Activated naive CD8-positive, alpha-beta T cell treated with anti-CD3 and anti-CD28 coated beads, Interleukin-2, amount 10 ng/mL, durations not matched to agents 7 days and 5 days (primary cell): ENCODE measurements at regions not wholly inside any gene's neighbourhood (a gene's known extent, or its start where the extent isn't known, plus 50 kb on each side); places are given as distances from the start of the nearest gene placed in this dataset.

Experiments
- ATAC-seq: fragments of 150-1000 bp; cut with Tn5 transposase; one replicate; pipeline ENCODE4 v1.10.0; 2021; ENCODE audit warnings: low read depth, moderate library complexity
- POLR2A ChIA-PET: fragments of 350-600 bp; sonication (Branson Sonifier 250); formaldehyde crosslinking; loops from one replicate; lab custom pipeline; 2021; ENCODE audit warnings: antibody characterized with exemption; lab: Charles Lee
- DNase-seq: peaks from one replicate; pipeline ENCODE4 v3.0.0; 2021
- H3K27ac Mint-ChIP-seq: one replicate; pipeline ENCODE4 v1.8.0; 2022; ENCODE audit warnings: mild to moderate bottlenecking, mixed read lengths
- H3K27me3 Mint-ChIP-seq: one replicate; pipeline ENCODE4 v1.8.0; 2022; ENCODE audit warnings: mild to moderate bottlenecking, moderate library complexity, mixed read lengths
- H3K36me3 Mint-ChIP-seq: one replicate; pipeline ENCODE4 v1.8.0; 2021; ENCODE audit warnings: mild to moderate bottlenecking, mixed read lengths
- H3K4me1 Mint-ChIP-seq: one replicate; pipeline ENCODE4 v1.8.0; 2021; ENCODE audit warnings: mixed read lengths
- H3K4me3 Mint-ChIP-seq: one replicate; pipeline ENCODE4 v1.8.0; 2022; ENCODE audit warnings: mild to moderate bottlenecking, moderate library complexity, mixed read lengths
- H3K9me3 Mint-ChIP-seq: one replicate; pipeline ENCODE4 v1.8.0; 2021; ENCODE audit warnings: mixed read lengths

- H3K9me3 Mint-ChIP-seq, result peaks cover 2% of the 10 kb centered on the region
- POLR2A ChIA-PET, result no interaction called here
- no peak overlapping the region for H3K4me3 Mint-ChIP-seq
- DNase-seq (no peak), ATAC-seq (no peak)
- no peaks in the 10 kb centered on the region for H3K4me1 Mint-ChIP-seq
- H3K27ac Mint-ChIP-seq, result no peak overlapping the region
- no peaks in the 10 kb centered on the region for H3K27me3 Mint-ChIP-seq
- no peaks in the 10 kb centered on the region for H3K36me3 Mint-ChIP-seq
Measured at GRCh38 chr13:107361666-107362065, 793.7 kb upstream of the ARGLU1 start.

DNA sequence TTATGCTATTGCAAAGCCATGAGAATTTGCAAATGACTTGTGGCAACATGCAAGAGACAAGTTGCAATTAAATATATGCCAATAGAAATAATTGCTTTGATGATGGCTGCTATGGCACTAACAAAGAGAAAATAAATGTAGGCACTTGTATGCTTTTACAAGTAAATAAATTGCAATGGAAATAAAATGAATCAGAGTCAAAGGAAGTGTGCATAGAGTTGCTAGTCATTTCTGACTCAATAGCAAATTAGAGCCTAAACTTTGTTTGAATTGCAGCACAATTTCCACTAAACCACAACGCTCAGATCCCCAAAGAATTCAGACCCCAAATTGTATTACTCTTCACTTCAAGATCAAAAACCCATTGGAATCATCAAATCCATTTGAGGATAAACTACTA lies 792.1 kb upstream of the ARGLU1 start:
- H3K27ac Mint-ChIP-seq, result no peak overlapping the region
- no peak for DNase-seq
- no peaks in the 10 kb centered on the region for H3K36me3 Mint-ChIP-seq
- no peak for ATAC-seq
- H3K9me3 Mint-ChIP-seq, result peaks cover 2% of the 10 kb centered on the region
- H3K4me3 Mint-ChIP-seq, result no peak overlapping the region
- POLR2A ChIA-PET, result no interaction called here
- H3K27me3 Mint-ChIP-seq, result no peaks in the 10 kb centered on the region
- no peaks in the 10 kb centered on the region for H3K4me1 Mint-ChIP-seq

- no peaks in the 10 kb centered on the region for H3K4me1 Mint-ChIP-seq
- H3K27ac Mint-ChIP-seq, result no peak overlapping the region
- no peak overlapping the region for H3K4me3 Mint-ChIP-seq
- H3K9me3 Mint-ChIP-seq, result peaks cover 4% of the 10 kb centered on the region
- no peaks in the 10 kb centered on the region for H3K27me3 Mint-ChIP-seq
- ATAC-seq (no peak), DNase-seq (no peak)
- POLR2A ChIA-PET, result no interaction called here
- H3K36me3 Mint-ChIP-seq, result no peaks in the 10 kb centered on the region
Measured at GRCh38 chr13:107358866-107359265, 790.9 kb upstream of the ARGLU1 start.

GRCh38 chr13:107351305-107351704 lies 783.4 kb upstream of the ARGLU1 start:
- no peaks in the 10 kb centered on the region for H3K4me1 Mint-ChIP-seq
- POLR2A ChIA-PET, result no interaction called here
- no peak overlapping the region for H3K4me3 Mint-ChIP-seq
- peaks cover 2% of the 10 kb centered on the region for H3K9me3 Mint-ChIP-seq
- no peaks in the 10 kb centered on the region for H3K36me3 Mint-ChIP-seq
- no peak overlapping the region for H3K27ac Mint-ChIP-seq
- ATAC-seq (no peak), DNase-seq (no peak)
- H3K27me3 Mint-ChIP-seq, result no peaks in the 10 kb centered on the region

DNA sequence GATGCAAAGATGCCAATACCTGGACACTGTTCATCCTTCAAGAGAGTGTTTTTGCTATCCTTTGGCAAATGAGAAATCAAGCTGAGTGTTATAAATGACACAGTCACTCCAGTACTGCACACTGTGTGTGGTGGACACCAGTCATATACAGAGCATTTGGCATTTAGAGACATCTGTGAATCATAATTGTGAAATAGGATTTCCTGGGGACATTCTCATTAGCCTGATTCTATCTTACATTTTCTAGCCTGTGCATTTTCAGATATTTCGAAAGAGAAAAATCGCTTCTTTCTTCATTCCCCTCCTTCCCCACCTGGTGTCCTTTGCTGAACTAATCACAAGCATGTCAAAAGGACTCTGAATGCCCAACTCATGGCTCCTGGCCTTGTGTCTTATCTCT lies 781.0 kb upstream of the ARGLU1 start:
- Mint-ChIP-seq H3K27ac (no peak overlapping the region), H3K36me3 (no peaks in the 10 kb centered on the region), H3K4me3 (no peak overlapping the region), H3K27me3 (no peaks in the 10 kb centered on the region), H3K9me3 (peaks cover 4% of the 10 kb centered on the region), H3K4me1 (no peaks in the 10 kb centered on the region)
- POLR2A ChIA-PET, result no interaction called here
- ATAC-seq (no peak), DNase-seq (no peak)

DNA sequence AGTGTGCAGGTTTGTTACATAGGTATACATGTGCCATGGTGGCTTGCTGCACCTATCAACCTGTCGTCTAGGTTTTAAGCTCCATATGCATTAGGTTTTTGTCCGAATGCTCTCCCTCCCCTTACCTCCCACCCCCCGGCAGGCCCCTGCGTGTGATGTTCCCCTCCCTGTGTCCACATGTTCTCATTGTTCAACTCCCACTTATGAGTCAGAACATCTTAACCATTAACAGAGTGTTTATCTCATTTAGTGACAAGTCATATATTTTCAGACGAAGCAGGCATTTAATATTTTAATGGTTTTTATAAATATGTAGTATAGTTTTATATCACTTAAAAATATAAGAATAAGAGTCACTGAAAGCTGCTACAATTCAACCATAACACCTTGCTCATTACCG lies 780.5 kb upstream of the ARGLU1 start:
- Mint-ChIP-seq H3K9me3 (peaks cover 4% of the 10 kb centered on the region), H3K4me3 (no peak overlapping the region), H3K4me1 (no peaks in the 10 kb centered on the region), H3K36me3 (no peaks in the 10 kb centered on the region), H3K27ac (no peak overlapping the region), H3K27me3 (no peaks in the 10 kb centered on the region)
- POLR2A ChIA-PET, result no interaction called here
- ATAC-seq (no peak), DNase-seq (no peak)

GRCh38 chr13:107347641-107348369 lies 779.9 kb upstream of the ARGLU1 start:
- H3K27me3 Mint-ChIP-seq, result no peaks in the 10 kb centered on the region
- H3K9me3 Mint-ChIP-seq, result peaks cover 4% of the 10 kb centered on the region
- DNase-seq, result no peak
- H3K27ac Mint-ChIP-seq, result no peak overlapping the region
- H3K36me3 Mint-ChIP-seq, result no peaks in the 10 kb centered on the region
- POLR2A ChIA-PET, result no interaction called here
- H3K4me3 Mint-ChIP-seq, result no peak overlapping the region
- ATAC-seq, result no peak
- no peaks in the 10 kb centered on the region for H3K4me1 Mint-ChIP-seq

- H3K4me3 Mint-ChIP-seq, result no peak overlapping the region
- DNase-seq, result no peak
- POLR2A ChIA-PET, result no interaction called here
- no peaks in the 10 kb centered on the region for H3K27me3 Mint-ChIP-seq
- no peak overlapping the region for H3K27ac Mint-ChIP-seq
- H3K9me3 Mint-ChIP-seq, result peaks cover 5% of the 10 kb centered on the region
- no peaks in the 10 kb centered on the region for H3K4me1 Mint-ChIP-seq
- ATAC-seq, result no peak
- no peaks in the 10 kb centered on the region for H3K36me3 Mint-ChIP-seq
Measured at GRCh38 chr13:107342747-107343146, 774.8 kb upstream of the ARGLU1 start.

DNA sequence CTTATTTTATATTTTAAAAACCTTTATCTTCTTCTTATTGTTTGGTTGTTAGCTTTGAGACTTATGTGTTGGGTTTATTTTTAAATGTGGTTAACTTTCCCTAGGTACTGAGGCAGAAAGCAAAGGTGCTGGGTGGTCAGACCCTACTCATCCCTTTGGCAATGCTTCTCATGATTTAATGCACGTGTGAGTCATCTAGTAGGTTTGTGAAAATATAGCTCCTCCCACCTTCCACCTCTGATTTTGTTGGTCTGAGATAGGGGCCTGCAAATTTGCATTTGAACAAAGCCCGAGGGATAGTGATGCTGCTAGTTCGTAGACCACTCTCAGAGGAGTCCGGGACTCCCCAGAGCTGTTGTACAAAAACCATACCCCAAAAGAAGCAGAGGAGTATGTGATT lies 771.3 kb upstream of the ARGLU1 start:
- no peak for ATAC-seq
- POLR2A ChIA-PET, result no interaction called here

DNA sequence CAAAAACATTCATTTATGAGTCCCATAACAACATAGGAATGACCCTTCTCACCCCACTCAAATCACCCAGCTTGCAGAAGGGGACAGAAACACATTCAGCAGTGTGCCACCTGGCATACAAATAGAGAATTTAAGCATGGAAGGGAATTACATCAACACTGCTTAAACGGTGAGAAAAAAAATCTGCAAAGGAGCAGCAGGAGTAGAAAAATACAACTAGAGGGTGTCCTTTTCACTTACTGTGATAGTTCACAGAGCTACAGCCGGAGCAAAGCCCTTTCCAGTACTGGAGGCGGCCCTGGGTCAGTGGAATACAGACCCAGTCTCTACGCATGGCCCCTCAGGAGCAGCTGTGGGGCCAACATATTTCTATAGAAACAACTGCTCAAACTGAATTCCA lies 764.3 kb upstream of the ARGLU1 start:
- Mint-ChIP-seq H3K27ac (no peak overlapping the region), H3K4me3 (no peak overlapping the region), H3K4me1 (no peaks in the 10 kb centered on the region), H3K9me3 (peaks cover 2% of the 10 kb centered on the region), H3K36me3 (no peaks in the 10 kb centered on the region), H3K27me3 (no peaks in the 10 kb centered on the region)
- DNase-seq (no peak), ATAC-seq (no peak)
- POLR2A ChIA-PET, result no interaction called here

More for the DNA sequence above, 771.3 kb upstream of the ARGLU1 start:
- Mint-ChIP-seq H3K4me3 (no peak overlapping the region), H3K27ac (no peak overlapping the region), H3K9me3 (peaks cover 1% of the 10 kb centered on the region), H3K36me3 (no peaks in the 10 kb centered on the region), H3K4me1 (no peaks in the 10 kb centered on the region), H3K27me3 (no peaks in the 10 kb centered on the region)
- no peak for DNase-seq

DNA sequence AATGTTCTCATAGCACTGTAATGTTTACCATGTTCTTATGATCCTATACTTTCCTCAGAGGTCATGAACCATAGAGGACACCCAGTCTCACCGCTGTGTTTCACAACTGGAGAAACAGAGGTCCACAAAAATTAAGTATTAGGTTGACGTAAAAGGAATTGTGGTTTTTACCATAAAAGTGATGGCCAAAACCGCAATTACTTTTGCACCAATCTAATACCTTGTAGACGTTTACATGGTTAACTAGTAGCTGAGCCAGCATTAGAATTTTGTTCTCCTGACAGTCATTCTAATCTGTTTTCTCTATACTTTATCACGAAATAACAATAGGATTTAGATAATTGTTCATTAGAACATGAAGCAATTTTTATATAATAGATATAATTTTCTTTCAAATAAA lies 763.4 kb upstream of the ARGLU1 start:
- ATAC-seq, result no peak

DNA sequence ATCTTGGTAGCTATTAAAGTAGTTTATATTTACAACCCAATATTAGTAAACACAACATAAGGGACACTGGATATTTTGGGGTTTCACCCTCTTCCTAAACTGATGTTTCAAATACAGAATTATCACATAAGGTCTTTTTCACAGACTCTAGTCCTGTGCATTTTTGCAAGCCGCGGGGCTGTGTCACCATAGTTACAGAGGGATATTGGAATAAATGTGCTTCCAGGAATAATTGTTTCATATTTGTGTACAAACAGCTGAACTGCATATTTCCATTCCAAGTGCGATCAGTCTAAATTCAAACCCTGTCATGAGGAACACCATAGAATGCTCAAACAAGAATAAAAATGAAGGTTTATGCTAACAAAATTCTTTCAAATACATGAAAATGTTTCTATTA lies 762.5 kb upstream of the ARGLU1 start:
- POLR2A ChIA-PET, result no interaction called here
- DNase-seq (no peak), ATAC-seq (no peak)
- no peak overlapping the region for H3K4me3 Mint-ChIP-seq
- H3K36me3 Mint-ChIP-seq, result no peaks in the 10 kb centered on the region
- no peak overlapping the region for H3K27ac Mint-ChIP-seq
- H3K9me3 Mint-ChIP-seq, result peaks cover 2% of the 10 kb centered on the region
- H3K27me3 Mint-ChIP-seq, result no peaks in the 10 kb centered on the region
- no peaks in the 10 kb centered on the region for H3K4me1 Mint-ChIP-seq

More for the DNA sequence above, 763.4 kb upstream of the ARGLU1 start:
- Mint-ChIP-seq H3K27me3 (no peaks in the 10 kb centered on the region), H3K27ac (no peak overlapping the region), H3K9me3 (peaks cover 2% of the 10 kb centered on the region), H3K4me3 (no peak overlapping the region), H3K4me1 (no peaks in the 10 kb centered on the region), H3K36me3 (no peaks in the 10 kb centered on the region)
- DNase-seq, result no peak
- POLR2A ChIA-PET, result no interaction called here

GRCh38 chr13:107329991-107330390 lies 762.1 kb upstream of the ARGLU1 start:
- Mint-ChIP-seq H3K4me1 (no peaks in the 10 kb centered on the region), H3K4me3 (no peak overlapping the region), H3K27ac (no peak overlapping the region), H3K9me3 (peaks cover 2% of the 10 kb centered on the region), H3K36me3 (no peaks in the 10 kb centered on the region), H3K27me3 (no peaks in the 10 kb centered on the region)
- no peak for ATAC-seq
- POLR2A ChIA-PET, result no interaction called here
- no peak for DNase-seq

DNA sequence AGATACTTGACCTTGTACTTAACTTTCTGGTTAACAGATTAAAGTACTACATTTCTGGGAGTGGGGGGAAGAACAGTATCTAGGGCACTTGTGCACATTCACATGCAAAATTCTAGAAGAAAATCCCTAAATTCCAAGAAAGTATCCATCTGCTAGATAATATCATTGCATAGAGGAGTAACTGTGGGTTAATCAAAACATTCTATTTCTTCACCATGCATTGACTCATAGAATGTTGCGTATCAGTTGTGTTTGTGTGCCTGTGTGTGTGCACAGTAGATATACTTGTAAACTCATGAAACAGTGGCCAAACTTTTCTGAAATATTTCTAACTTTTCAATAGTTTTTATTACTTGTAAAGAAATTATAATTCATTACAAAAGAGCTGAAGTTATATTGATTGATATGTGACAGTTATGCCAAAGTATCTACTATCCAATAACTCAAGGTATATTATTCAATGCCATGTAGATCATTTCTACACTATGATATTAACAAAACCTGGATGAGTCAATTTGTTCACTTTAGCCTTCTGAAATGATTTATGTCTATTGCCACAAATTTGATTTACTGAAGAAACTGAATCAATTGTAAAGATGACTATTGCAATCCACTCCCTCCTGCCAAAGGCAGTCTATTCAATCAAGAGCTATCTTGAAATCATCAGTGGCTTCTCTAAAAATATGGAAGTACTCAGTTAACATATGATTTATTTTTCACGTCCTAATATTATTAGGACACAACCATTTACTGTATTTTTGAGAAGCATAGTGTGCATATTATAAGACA lies 756.7 kb upstream of the ARGLU1 start:
- H3K36me3 Mint-ChIP-seq, result no peaks in the 10 kb centered on the region
- H3K4me3 Mint-ChIP-seq, result no peak overlapping the region
- ATAC-seq (no peak), DNase-seq (no peak)
- H3K27ac Mint-ChIP-seq, result no peak overlapping the region
- H3K27me3 Mint-ChIP-seq, result no peaks in the 10 kb centered on the region
- H3K4me1 Mint-ChIP-seq, result no peaks in the 10 kb centered on the region
- H3K9me3 Mint-ChIP-seq, result no peaks in the 10 kb centered on the region
- POLR2A ChIA-PET, result no interaction called here
